Inferior parietal cortex (tissue), 1 donor: ENCODE measurements at regions not wholly inside any gene's neighbourhood (a gene's known extent, or its start where the extent isn't known, plus 50 kb on each side); places are given as distances from the start of the nearest gene placed in this dataset.

ENCODE experiments used
- DNase-seq: peaks from one replicate; pipeline ENCODE4 v3.0.0-alpha.2; 2016; ENCODE audit errors: extremely low spot score

GRCh38 chr18:53753601-53754000 lies 470.9 kb downstream of the MBD2 start:
- no peak for DNase-seq

- no peak for DNase-seq
Observed at GRCh38 chr18:53752781-53753367, 471.6 kb downstream of the MBD2 start.

GRCh38 chr18:53749766-53750165 lies 474.7 kb downstream of the MBD2 start:
- DNase-seq: no peak

- no peak for DNase-seq
Observed at GRCh38 chr18:53747663-53748160, 476.8 kb downstream of the MBD2 start.

GRCh38 chr18:53747210-53747609 lies 477.3 kb downstream of the MBD2 start:
- no peak for DNase-seq

- DNase-seq: no peak
Observed at GRCh38 chr18:53745986-53746385, 478.5 kb downstream of the MBD2 start.

GRCh38 chr18:53745224-53745967 lies 479.1 kb downstream of the MBD2 start:
- no peak for DNase-seq

- no peak for DNase-seq
Observed at GRCh38 chr18:53739700-53740099, 484.8 kb downstream of the MBD2 start.

GRCh38 chr18:53735526-53735925 lies 488.9 kb downstream of the MBD2 start:
- no peak for DNase-seq

GRCh38 chr18:53715243-53715853 lies 509.1 kb downstream of the MBD2 start:
- DNase-seq: no peak

GRCh38 chr18:53710080-53710479 lies 514.4 kb downstream of the MBD2 start:
- DNase-seq: no peak

GRCh38 chr18:53702480-53702879 lies 522.0 kb downstream of the MBD2 start:
- no peak for DNase-seq

GRCh38 chr18:53701697-53702096 lies 522.8 kb downstream of the MBD2 start:
- DNase-seq: no peak

- peak; percentile 69 for DNase-seq
Observed at GRCh38 chr18:53698907-53699306, 525.6 kb downstream of the MBD2 start.

- no peak for DNase-seq
Observed at GRCh38 chr18:53689886-53690285, 534.6 kb downstream of the MBD2 start.

- DNase-seq: no peak
Observed at GRCh38 chr18:53686965-53687364, 537.5 kb downstream of the MBD2 start.

GRCh38 chr18:53682796-53683195 lies 541.7 kb downstream of the MBD2 start:
- no peak for DNase-seq

GRCh38 chr18:53677480-53677879 lies 547.0 kb downstream of the MBD2 start:
- no peak for DNase-seq

- no peak for DNase-seq
Observed at GRCh38 chr18:53665701-53666100, 558.8 kb downstream of the MBD2 start.

- DNase-seq: no peak
Observed at GRCh38 chr18:53664575-53664974, 559.9 kb downstream of the MBD2 start.

- DNase-seq: no peak
Observed at GRCh38 chr18:53660306-53660705, 564.2 kb downstream of the MBD2 start.

GRCh38 chr18:53657257-53657656 lies 567.2 kb downstream of the MBD2 start:
- no peak for DNase-seq

- no peak for DNase-seq
Observed at GRCh38 chr18:53649621-53650020, 574.8 kb downstream of the MBD2 start.
